ENCODE measurements at regions not wholly inside any gene's neighbourhood (a gene's known extent, or its start where the extent isn't known, plus 50 kb on each side); places are given as distances from the start of the nearest gene placed in this dataset.
"Not testable (repeated sequence)": the region's sequence is repeated elsewhere in the genome, so short reads cannot be mapped to it uniquely, and the experiment has no call there.

DNA sequence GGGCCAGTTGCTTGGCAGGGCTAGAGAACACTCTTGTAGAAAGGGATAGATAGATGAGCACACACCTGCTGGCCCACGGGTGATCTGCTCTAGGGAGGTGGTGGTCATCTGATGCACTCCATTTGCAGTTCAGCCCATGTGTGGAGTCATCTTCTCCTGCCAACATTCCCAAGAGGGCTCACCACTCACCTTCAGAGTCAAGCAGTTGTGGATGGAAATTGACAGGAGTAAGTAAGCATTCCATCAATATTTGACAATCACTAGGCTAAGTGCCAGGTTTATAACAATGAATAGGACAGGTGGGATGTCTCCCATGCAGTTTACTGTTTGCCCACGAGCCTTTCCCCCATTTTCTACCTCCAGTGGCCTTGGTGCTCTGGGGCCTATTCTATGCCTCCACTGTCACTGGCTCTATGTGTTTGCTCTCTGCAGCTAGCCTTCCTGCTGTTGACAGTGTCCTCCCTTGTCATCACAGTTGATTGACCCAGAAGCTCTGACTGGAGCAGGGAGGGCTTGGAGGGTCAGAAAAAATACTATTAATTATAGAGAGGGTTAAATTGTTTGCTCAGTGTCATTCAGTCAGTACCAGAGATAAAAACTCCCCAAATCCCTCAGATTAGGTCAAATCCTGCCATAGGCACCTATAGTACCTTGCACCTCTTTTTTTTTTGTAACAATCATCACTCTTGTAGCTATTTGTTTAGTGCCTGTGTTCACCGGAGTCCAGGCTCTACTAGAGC, 134.6 kb upstream of the PZP start:
- no peak for DNase-seq (ENCODE audit: low read depth)
- no peak overlapping the region for H3K4me3 ChIP-seq (ENCODE audit: low read depth, low read length)
- TF ChIP-seq CTCF (conservative IDR thresholded peaks at IDR 0.05; ENCODE audit: low read depth, low read length), result no peak

DNA sequence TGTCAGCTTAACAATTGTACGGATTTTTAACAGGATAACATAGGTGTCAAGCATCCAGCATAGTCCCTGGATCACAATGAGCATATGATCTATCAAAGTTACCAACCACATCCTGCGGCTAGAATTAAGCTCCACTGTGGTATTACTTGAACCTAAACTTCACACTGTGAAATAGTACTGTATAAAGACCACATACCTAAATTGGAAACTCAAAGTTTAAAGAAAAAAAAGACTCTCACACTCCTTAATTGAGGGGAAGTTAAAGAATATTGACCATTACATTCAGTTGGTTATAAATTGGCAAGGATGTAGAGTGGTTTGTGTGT, 133.0 kb upstream of the PZP start:
- TF ChIP-seq CTCF (conservative IDR thresholded peaks at IDR 0.05; ENCODE audit: low read depth, low read length), result no peak
- H3K4me3 ChIP-seq (ENCODE audit: low read depth, low read length), result no peak overlapping the region
- DNase-seq (ENCODE audit: low read depth), result no peak

DNA sequence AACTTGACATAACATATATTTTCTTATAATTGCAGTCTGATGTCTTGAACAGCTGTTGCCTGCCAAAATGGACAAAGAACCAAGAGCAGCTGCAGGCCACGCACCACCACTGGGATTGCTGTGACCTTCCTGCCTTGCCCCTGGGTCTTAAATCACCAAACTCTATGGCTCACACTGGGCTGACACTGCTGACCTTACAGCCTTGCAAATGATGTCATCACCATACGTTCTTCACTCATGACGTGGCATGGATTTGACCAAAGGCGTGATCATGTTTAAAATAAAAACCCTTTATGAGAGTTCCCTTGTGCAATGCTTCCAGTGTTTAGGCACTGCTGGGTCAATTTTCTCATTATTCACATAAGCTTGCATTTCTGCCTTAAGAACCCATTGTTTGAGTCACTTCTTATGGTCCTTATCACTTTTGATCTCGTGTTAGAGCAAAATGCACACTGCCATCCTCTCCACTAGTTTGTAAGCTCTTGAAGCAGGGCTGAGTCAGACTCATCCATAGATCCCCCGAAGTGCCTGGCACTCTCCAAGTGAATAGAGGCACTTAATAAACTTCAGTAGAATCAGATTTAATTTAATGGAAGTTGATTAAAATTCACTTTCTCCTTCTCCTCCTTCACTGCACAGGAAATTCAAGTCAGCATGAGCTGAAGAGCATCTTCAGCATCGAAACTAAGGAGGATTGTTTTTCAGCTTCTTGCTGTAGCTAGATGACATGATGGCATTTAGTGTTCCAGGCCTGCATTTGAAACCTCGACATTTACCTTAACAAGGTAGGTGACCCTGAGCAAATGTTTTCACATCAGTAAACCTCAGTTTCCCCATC, 132.4 kb upstream of the PZP start:
- no peak for TF ChIP-seq CTCF (conservative IDR thresholded peaks at IDR 0.05; ENCODE audit: low read depth, low read length)
- H3K4me3 ChIP-seq (ENCODE audit: low read depth, low read length), result no peak overlapping the region
- DNase-seq (ENCODE audit: low read depth), result no peak

GRCh38 chr12:9337656-9338055, 129.5 kb upstream of the PZP start:
- H3K4me3 ChIP-seq (ENCODE audit: low read depth, low read length), result no peak overlapping the region
- TF ChIP-seq CTCF (conservative IDR thresholded peaks at IDR 0.05; ENCODE audit: low read depth, low read length), result no peak

GRCh38 chr12:9336375-9337011, 128.3 kb upstream of the PZP start:
- H3K4me3 ChIP-seq (ENCODE audit: low read depth, low read length); DNase-seq (ENCODE audit: low read depth): not testable (repeated sequence)

More at GRCh38 chr12:9337656-9338055, 129.5 kb upstream of the PZP start:
- DNase-seq (ENCODE audit: low read depth), result no peak

DNA sequence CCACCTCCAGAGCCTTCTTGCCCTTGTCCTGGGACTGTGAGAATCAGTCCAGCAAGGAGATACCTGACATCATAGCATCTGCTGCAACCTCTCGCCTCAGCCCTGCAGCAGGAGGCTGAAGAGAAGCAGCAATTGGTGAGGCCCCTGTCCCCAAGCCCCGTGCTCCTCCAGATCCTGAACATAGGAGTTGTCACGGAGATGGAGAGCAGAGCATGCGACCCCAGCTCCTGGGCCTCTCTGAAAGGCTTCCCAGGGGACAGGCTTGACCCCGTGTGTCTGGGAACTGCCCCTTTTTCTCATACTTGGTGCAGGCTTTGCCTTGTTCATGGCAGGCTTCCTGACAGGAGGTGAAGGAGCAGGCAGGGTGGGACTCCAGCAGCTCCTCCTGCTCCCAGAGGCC, 127.7 kb upstream of the PZP start:
- TF ChIP-seq CTCF (conservative IDR thresholded peaks at IDR 0.05; ENCODE audit: low read depth, low read length), result no peak
- DNase-seq (ENCODE audit: low read depth), result no peak
- H3K4me3 ChIP-seq (ENCODE audit: low read depth, low read length), result no peak overlapping the region

- H3K4me3 ChIP-seq (ENCODE audit: low read depth, low read length), result no peak overlapping the region
- DNase-seq (ENCODE audit: low read depth), result no peak
- TF ChIP-seq CTCF (conservative IDR thresholded peaks at IDR 0.05; ENCODE audit: low read depth, low read length), result no peak
Measured at GRCh38 chr12:9334964-9335363, 126.8 kb upstream of the PZP start.

All from epithelial cell of proximal tubule (primary cell).